SJSA1 (cell line): ENCODE measurements at regions not wholly inside any gene's neighbourhood (a gene's known extent, or its start where the extent isn't known, plus 50 kb on each side); places are given as distances from the start of the nearest gene placed in this dataset.
"Not testable (repeated sequence)": the region's sequence is repeated elsewhere in the genome, so short reads cannot be mapped to it uniquely, and the experiment has no call there.

Experiments used
- DNase-seq, 2 experiments: peaks; one replicate each; pipeline ENCODE4 v3.0.0-alpha.2; 2015 to 2020; ENCODE audit warnings: low spot score in 2 of 2, low read depth in 1 of 2
- H3K27ac ChIP-seq: fragments of 250-450 bp; sonication (Bioruptor Pico); 2 replicates; pipeline ENCODE4 v1.5.1; 2020; ENCODE audit warnings: mild to moderate bottlenecking, moderate library complexity
- H3K27me3 ChIP-seq: fragments of 250-450 bp; sonication (Bioruptor Pico); replicated peaks from 2 replicates; pipeline ENCODE4 v1.5.1; 2020; ENCODE audit warnings: mild to moderate bottlenecking, moderate library complexity
- H3K36me3 ChIP-seq: fragments of 250-450 bp; sonication (Bioruptor Pico); 2 replicates; pipeline ENCODE4 v1.5.1; 2020; ENCODE audit warnings: mild to moderate bottlenecking
- H3K4me1 ChIP-seq: fragments of 250-450 bp; sonication (Bioruptor Pico); replicated peaks from 2 replicates; pipeline ENCODE4 v1.6.1; 2021; ENCODE audit warnings: mild to moderate bottlenecking
- H3K4me3 ChIP-seq: fragments of 250-450 bp; sonication (Bioruptor Pico); 2 replicates; pipeline ENCODE4 v1.5.1; 2020; ENCODE audit warnings: mild to moderate bottlenecking
- H3K9me3 ChIP-seq: fragments of 250-450 bp; sonication (Bioruptor Pico); replicated peaks from 2 replicates; pipeline ENCODE4 v1.5.1; 2020; ENCODE audit warnings: mild to moderate bottlenecking

DNA sequence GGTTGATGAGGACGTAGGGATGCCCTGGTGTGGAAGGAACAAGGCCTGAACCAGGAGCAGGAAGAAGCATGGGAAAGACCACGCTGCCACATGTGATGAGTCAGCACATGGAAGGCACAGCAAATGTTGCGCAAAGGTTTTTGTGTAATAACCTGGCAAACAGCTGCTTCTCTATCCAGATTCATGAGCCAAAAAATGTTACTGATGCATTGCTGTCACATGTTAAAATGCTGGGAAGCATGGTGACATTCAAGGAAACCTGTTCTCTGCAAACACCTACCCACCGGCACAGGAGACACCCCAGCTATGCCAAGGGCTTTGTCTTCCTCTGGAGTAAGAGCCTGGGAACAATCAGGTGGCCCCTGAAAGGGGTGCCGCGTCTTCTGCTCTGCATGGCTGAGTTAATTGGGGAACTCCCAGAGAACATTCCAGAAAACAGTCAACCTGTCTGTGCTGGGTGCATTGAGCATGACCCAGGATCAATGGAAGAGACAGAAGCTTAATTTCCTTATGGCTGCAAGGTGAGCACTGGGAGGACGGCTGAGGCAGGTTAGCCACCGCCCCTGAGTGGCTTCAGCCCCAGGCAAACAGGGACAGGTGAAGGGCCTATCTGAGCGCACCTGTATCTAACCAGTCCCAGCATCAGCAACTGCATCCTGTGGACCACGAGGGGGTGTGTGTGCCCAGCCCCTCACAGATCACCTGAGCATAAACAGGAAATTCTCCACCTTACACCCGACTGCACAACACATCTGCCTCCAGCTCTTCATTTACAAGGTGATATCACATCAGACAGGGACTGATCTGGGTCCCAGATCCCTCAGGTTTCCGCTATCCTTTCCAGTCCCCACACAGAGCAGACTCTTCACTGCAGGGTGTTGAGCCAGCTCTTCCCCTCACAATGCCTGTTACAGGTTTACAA, 108.4 kb downstream of the GGTLC2 start:
- H3K4me1 ChIP-seq, result no peaks in the 10 kb centered on the region
- no peak overlapping the region for H3K4me3 ChIP-seq
- no peak overlapping the region for H3K27ac ChIP-seq
- no peaks in the 10 kb centered on the region for H3K36me3 ChIP-seq
- no peaks in the 10 kb centered on the region for H3K9me3 ChIP-seq
- H3K27me3 ChIP-seq, result no peaks in the 10 kb centered on the region
- no peak for DNase-seq

DNA sequence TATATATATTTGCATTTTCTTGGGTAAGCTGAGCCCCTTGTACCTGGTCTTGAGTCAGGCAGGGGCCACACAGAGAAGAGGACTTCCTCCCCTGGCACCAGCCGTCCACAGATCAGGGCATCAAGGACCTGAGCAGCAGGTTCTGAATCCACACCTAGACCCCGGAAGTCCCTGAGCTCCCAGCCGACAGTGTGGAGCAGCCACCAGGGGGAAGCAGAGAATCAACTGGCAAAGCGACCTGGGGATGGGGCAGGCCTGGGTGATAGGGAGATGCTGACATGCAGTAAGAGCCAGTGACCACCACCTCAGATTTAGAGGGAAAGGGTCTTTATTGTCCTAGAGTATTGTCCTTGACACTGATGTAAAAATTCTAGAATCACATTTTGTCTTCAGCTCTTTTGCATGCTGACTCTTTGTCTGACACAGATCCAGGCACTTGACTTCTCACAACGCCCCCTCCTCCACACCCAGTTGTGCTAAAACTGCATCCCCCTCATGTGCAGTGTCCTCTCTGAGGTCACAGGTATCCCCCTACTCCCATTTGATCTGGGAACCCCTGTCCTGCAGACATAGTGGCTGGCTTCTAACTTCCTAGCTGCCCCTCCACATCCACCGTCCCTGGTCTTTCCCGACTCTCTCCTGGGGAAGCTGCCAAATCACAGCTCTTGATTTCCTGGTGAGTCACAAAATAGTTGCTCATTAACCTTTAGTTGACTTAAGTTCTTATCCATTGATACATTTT, 109.3 kb downstream of the GGTLC2 start:
- Histone ChIP-seq H3K4me1 (no peaks in the 10 kb centered on the region), H3K36me3 (no peaks in the 10 kb centered on the region), H3K27ac (no peak overlapping the region), H3K4me3 (no peak overlapping the region), H3K9me3 (no peaks in the 10 kb centered on the region), H3K27me3 (no peaks in the 10 kb centered on the region)
- DNase-seq, result peak; percentile 6 to 63

DNA sequence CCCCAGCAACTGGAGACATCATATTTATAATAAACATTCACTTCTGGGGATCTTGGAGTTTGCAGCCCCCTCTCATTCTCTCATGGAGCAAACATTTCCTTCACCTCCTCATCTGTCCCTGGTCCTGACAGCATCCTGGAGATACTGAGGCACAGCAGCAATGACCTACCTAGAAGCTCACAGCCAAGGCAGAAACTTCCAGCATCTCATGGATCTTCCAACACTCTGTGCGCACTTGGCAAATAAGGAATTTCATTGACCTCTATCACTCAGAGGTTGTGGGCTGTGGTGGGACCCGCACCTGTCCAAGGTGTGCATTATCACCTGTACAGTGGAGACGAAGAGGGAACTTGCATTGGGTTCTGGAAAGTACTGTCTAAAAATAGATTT, 109.8 kb downstream of the GGTLC2 start:
- no peaks in the 10 kb centered on the region for H3K9me3 ChIP-seq
- H3K27ac ChIP-seq, result no peak overlapping the region

DNA sequence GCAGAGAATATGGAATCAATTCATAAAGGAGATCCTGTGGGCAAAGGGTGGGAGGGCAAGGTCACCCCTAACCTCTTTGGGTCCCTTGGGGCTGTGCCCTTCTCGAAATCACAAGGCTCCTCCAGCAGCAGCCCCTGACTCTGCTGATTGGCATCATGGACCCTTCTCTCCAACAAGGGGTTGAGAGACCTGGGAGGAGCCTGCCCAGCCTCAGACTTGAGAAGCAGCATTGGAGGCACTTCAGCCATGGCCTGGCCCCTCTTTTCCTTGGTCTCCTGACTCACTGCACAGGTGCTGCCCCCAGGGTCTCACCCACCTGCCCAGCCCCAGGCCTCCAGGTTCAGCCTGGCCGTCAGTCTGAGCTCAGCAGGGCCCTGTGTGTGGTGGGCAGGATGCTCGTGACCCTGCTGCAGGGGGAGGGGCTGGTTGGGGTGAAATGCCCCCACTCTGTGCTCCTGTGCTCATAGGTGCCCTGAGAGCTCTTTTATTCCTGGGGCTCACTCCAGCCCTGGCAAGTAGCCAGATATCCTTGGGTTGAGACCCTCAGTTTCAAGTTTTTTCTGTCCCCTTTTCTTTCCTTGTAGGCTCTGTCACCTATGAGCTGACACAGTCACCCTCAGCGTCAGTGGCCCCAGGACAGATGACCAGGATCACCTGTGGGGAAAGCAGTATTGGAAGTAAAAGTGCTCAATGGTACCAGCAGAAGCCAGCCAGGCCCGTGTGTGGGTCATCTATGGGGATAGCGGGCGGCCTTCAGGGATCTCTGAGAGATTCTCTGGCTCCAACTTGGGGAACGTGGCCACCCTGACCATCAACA, 110.8 kb downstream of the GGTLC2 start:
- DNase-seq, result peak in 1 of 2 experiments; percentile 34
- H3K4me3 ChIP-seq, result no peak overlapping the region
- no peaks in the 10 kb centered on the region for H3K36me3 ChIP-seq
- no peaks in the 10 kb centered on the region for H3K4me1 ChIP-seq
- no peaks in the 10 kb centered on the region for H3K27me3 ChIP-seq
- no peak overlapping the region for H3K27ac ChIP-seq
- no peaks in the 10 kb centered on the region for H3K9me3 ChIP-seq

More for the DNA sequence above, 109.8 kb downstream of the GGTLC2 start:
- no peak overlapping the region for H3K4me3 ChIP-seq
- no peak for DNase-seq
- H3K4me1 ChIP-seq, result no peaks in the 10 kb centered on the region
- H3K27me3 ChIP-seq, result no peaks in the 10 kb centered on the region
- no peaks in the 10 kb centered on the region for H3K36me3 ChIP-seq

DNA sequence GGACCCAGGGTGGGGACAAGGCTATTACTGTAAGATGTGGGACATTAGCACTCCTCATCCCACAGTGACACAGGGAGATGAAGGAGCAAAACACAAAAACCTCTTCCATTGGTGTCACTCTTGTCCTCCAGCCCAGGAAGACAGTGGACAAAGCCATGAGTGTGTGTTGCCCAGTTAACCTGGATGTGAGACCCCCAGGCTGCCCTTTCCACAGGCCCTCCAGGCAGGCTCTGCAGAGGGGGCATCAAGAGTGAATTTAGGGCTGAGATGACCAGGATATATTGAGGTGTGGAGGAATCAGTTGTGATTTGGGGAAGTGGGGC, 111.3 kb downstream of the GGTLC2 start:
- Histone ChIP-seq H3K9me3 (no peaks in the 10 kb centered on the region), H3K36me3 (no peaks in the 10 kb centered on the region), H3K4me3 (no peak overlapping the region), H3K27me3 (no peaks in the 10 kb centered on the region), H3K4me1 (no peaks in the 10 kb centered on the region), H3K27ac (no peak overlapping the region)
- DNase-seq, result no peak

DNA sequence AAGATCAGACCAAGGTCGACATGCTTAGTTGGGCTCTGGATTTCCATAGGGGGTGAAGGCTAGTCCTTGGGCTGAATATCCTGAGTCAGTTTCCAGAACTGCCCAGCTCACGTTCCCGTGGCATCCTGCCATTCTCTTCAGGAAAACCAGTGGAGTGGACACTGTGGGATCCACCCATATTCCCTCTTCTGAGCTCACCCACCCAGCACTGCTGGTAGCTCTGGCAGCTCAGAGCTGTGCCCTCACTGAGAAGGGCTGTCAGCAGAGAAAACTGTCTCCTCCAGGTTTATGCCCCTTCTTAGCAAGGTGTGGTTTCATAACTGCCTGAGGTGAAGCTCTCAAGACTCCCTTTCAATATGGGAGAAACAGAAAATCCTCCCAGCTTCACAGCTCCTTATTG, 111.7 kb downstream of the GGTLC2 start:
- no peak for DNase-seq
- H3K36me3 ChIP-seq, result no peaks in the 10 kb centered on the region
- H3K27ac ChIP-seq, result no peak overlapping the region
- H3K4me3 ChIP-seq, result no peak overlapping the region
- no peaks in the 10 kb centered on the region for H3K4me1 ChIP-seq
- H3K27me3 ChIP-seq, result no peaks in the 10 kb centered on the region
- H3K9me3 ChIP-seq, result no peaks in the 10 kb centered on the region

DNA sequence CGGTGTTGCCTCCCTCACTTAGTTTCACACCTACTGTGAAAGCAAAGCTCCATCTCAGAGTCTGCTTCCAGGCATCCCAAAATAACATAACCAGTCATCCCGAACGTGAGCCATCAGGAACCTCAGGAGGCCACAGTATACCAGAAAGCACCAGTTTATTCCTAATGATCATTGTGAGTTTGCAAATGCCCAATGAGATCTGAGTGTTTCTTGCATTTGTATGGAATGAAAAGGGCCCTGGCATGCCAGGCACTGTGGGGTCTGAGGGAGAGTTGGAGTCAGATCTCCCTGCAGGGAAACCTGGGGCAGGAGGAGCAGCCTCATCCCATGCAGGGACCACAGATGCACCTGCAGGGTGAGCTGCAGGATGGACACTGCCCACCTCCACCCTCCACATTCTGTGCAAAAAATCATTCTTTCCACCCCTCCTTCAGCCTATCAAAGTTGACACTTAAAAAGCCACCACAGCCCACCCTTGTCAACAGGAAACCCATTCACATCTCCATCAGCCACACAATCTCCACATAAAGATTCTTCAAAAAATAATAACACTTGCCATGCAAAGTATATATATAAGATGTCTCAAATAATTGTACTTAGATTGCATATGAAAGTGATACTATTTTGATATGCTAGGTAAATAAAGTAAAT, 112.3 kb downstream of the GGTLC2 start:
- not testable (repeated sequence) for H3K27me3 ChIP-seq, H3K4me1 ChIP-seq, H3K27ac ChIP-seq, H3K36me3 ChIP-seq, H3K4me3 ChIP-seq, H3K9me3 ChIP-seq
- peak in 1 of 2 experiments; percentile 22 for DNase-seq

DNA sequence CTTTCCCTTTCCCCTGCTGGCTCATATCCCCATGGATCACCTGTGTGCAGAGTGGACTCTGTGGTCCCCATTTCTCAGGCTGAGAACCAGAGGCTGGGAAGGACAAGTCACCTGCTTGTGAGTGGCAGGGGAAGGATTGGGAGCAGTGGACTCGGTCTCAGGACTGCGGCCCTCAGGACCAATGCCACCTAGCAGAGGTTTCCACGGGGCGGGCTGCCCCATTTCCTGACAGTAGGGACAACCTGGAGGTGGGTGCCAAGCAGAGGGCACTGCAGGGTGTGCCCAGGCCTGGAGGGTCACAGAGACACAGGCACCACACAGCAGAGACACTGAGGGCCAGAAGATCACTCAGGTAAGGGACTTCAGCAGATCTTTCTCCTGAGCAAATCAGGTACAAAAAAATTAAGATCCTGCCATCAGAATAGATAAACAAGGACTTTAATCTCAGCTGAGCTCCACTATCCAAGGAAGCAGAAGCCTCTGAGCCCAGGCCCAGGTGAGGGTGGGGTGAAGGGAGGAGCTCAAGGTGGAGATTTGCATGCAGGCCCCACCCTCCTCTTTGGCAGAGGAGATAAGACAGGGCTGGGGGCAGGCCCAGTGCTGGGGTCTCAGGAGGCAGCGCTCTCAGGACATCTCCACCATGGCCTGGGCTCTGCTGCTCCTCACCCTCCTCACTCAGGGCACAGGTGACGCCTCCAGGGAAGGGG, 113.8 kb downstream of the GGTLC2 start:
- H3K9me3 ChIP-seq, H3K4me1 ChIP-seq, H3K36me3 ChIP-seq, H3K27ac ChIP-seq, H3K27me3 ChIP-seq, H3K4me3 ChIP-seq: not testable (repeated sequence)
- peak in 1 of 2 experiments; percentile 28 for DNase-seq

DNA sequence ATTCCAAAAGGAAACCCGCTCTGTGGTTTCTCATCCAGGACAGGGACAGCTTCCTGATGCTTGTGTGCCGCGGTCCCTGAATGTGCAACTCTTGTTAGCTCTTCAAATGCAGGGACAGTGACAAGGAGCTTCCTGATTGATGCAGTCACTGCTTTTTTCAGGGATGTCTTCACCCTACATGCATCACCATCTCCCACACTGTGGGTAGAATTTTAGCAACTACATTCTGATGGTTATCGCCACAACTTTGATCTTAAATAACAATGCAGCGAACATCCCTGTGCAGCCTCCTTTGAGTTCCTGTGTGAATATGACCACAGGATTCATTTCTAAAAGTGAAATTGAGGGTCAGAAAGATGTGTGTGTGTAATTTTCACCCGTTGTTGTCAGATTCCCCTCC, 115.0 kb downstream of the GGTLC2 start:
- Histone ChIP-seq H3K4me3 (no peak overlapping the region), H3K36me3 (no peaks in the 10 kb centered on the region), H3K9me3 (no peaks in the 10 kb centered on the region), H3K4me1 (no peaks in the 10 kb centered on the region), H3K27ac (no peak overlapping the region), H3K27me3 (no peaks in the 10 kb centered on the region)
- no peak for DNase-seq

DNA sequence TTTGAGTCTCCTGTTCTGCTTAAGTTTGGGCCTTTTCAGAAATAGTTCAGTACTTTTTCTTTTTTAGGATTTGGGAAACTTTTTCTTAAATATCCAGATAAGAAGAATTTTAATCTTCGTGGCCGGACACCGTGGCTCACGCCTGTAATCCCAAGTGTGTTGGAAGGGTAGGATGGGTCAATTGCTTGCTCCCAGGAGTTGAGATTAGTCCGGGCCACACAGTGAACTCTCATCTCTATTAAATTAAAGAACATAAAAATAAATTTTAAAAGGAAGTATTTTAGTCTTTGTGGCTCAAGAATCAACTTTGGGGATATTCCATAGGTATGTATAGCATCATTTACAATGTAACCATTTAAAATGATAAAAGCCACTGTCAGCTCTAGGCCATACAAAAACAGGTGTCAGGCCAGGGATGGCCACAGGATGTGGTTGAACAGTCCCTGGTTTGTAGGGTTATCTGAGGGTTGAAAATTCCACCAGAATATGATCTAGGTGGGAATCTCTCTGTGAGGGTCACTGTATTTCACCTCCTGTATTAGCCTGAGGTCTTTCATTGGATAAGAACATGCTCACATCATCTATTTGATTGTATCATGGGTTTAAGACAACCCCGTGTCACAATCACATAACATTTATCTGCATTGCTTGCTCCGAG, 115.6 kb downstream of the GGTLC2 start:
- no peaks in the 10 kb centered on the region for H3K4me1 ChIP-seq
- no peak for DNase-seq
- no peak overlapping the region for H3K4me3 ChIP-seq
- no peak overlapping the region for H3K27ac ChIP-seq
- no peaks in the 10 kb centered on the region for H3K36me3 ChIP-seq
- H3K9me3 ChIP-seq, result no peaks in the 10 kb centered on the region
- H3K27me3 ChIP-seq, result no peaks in the 10 kb centered on the region

DNA sequence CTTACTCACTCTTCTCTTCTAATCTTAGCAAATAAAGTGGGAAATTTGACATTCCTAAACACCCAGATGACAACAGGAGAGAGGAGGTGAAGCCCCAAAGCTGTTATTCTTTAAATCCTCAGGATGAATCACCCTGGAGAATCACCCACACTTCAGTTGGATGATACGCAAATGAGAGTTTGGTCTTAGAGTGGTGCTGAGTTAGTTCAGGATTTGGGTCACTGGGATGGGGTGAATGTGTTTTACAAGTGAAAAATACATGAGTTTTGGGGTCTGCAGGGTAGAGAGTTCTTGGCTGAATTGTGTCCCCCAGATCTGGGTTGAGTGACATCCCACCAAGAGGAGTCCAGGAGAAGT, 117.2 kb downstream of the GGTLC2 start:
- Histone ChIP-seq H3K9me3 (no peaks in the 10 kb centered on the region), H3K4me3 (no peak overlapping the region), H3K36me3 (no peaks in the 10 kb centered on the region), H3K4me1 (no peaks in the 10 kb centered on the region), H3K27me3 (0 out of 2 replicates have a peak, but pooled peaks cover 3% of the 10 kb centered on the region), H3K27ac (no peak overlapping the region)
- DNase-seq, result no peak

DNA sequence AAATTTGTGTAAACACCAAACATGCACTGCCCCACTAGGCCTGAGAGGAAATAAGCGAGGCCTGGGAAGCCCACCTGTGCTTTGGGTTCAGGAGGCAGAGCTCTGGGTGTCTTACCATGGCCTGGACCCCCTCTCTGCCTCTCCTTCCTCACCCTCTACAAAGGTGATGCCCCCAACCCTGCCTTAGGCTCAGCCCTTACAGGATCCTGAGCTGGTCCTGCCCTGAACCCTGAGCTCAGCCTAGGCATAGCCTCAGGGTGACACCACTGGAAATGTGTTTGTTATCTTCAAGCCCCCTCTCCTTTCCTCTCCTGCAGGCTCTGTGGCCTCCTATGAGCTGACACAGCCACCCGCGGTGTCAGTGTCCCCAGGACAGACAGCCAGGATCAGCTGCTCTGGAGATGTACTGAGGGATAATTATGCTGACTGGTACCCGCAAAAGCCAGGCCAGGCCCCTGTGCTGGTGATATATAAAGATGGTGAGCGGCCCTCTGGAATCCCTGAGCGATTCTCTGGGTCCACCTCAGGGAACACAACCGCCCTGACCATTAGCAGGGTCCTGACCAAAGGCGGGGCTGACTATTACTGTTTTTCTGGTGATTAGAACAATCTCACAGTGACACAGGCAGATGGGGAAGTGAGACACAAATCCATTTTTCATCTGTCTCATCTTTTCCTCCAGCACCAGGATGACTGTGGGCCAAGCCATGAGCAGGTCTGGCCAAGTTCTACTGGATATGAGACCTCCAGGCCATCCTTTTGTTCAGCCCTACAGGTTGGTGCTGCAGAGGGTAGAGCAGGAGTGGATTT, 117.8 kb downstream of the GGTLC2 start:
- Histone ChIP-seq H3K27ac (no peak overlapping the region), H3K4me3 (no peak overlapping the region), H3K36me3 (no peaks in the 10 kb centered on the region), H3K9me3 (no peaks in the 10 kb centered on the region), H3K4me1 (no peaks in the 10 kb centered on the region), H3K27me3 (0 out of 2 replicates have a peak, but pooled peaks cover 3% of the 10 kb centered on the region)
- DNase-seq, result peak in 1 of 2 experiments; percentile 28
